GM19397 (cell line): ENCODE measurements at regions not wholly inside any gene's neighbourhood (a gene's known extent, or its start where the extent isn't known, plus 50 kb on each side); places are given as distances from the start of the nearest gene placed in this dataset.
"Not testable (repeated sequence)": the region's sequence is repeated elsewhere in the genome, so short reads cannot be mapped to it uniquely, and the experiment has no call there.

Source experiments
- ATAC-seq: cut with Tn5 transposase; IDR thresholded peaks from one replicate; pipeline ENCODE4 v1.9.1; 2021; ENCODE audit warnings: mild to moderate bottlenecking, moderate library complexity; ENCODE audit not compliant: unreplicated experiment

DNA sequence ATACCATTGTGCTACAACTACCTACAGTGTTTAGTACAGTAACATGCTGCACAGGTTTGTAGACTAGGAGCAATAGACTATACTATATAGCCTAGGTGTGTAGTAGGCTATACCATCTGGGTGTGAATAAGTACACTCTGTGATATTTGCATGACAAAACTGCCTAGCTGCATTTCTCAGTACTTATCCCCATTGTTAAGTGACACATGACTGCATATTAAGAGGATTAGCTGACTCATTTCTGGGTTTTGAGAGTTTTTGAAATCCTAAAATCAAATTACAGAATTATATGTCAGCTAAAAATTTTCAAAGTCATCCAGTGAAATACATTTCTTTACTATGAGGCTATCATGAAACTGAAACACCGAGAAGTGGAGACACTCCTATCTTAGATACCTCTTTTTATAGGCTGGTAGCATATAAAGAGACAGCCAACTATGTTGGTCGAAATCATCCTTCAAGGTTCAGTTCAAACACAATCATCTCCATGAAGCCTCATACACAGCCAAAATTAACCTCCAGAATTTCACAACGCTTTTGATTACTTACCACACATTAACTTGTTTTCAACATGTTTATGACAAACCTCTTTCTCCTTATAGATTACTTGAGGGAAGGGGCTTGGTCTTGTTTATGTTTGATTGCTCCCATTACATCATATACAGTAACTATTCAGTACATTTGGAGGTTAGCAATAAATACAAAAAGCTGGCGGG is 89.8 kb upstream of the ANK3 start:
- no peak for ATAC-seq

GRCh38 chr10:60476451-60476850 is 86.8 kb upstream of the ANK3 start:
- no peak for ATAC-seq

- ATAC-seq: no peak
Observed at GRCh38 chr10:60473557-60473956, 83.9 kb upstream of the ANK3 start.

- ATAC-seq: no peak
Observed at GRCh38 chr10:60470091-60470490, 80.4 kb upstream of the ANK3 start.

- ATAC-seq: not testable (repeated sequence)
Observed at GRCh38 chr10:60469147-60469546, 79.5 kb upstream of the ANK3 start.

- no peak for ATAC-seq
Observed at GRCh38 chr10:60467202-60467546, 77.5 kb upstream of the ANK3 start.

- ATAC-seq: no peak
Observed at GRCh38 chr10:60466267-60467201, 76.9 kb upstream of the ANK3 start.

DNA sequence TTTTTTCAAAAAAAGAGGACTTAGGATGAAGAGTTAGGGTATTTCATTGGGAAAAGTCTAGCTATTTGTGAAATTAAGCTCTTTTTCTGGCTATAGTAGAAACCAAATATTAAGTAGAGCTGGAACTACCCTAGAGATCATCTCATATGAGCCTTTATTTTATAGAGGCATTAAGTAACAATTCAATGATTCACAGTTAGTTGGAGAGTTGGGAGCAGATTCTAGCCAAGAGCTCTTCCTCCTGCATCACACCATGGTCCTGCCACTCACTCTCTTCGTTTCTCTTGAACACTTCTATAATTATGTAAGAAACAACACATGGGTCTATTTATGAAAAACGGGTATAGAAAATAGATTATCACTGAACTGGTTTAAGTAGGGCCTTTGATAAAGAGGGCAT is 76.1 kb upstream of the ANK3 start:
- ATAC-seq: no peak

DNA sequence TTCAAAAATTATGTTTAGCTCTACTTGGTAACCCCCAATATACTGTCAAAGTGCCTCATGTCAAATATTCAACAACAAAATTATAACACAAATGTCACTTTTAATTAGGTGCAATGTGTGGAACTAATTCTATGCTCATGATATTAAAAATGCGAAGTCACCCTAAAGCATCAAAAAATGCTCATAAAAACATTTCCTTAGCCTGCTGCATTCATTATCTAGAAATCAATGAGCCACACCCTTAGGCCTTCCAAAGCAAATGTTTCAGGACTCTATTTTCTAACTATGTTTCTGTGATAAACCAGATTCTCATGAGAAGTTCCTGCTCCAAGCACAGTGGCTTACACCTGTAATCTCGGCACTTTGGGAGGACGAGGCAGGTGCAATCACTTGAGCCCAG is 75.0 kb upstream of the ANK3 start:
- no peak for ATAC-seq

DNA sequence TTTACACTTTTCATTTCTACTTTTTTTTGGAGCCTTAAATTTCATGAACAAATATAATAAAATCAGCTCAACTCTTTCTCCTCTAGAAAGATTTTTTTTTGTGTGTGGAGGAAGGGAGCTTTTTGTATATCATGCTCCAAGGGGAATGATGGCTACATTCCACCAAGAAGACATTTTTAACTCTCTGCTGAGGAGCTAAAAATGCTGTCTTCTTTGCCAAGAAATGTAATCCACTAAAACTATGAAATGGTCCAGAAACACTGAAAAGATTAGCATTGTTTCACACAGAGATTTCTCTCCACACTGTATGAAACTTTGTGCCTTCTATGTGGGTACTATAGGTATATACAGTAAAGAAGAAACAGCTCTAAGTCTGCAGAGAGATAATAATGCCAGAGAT is 74.1 kb upstream of the ANK3 start:
- ATAC-seq: no peak

- ATAC-seq: no peak
Observed at GRCh38 chr10:60461688-60462087, 72.0 kb upstream of the ANK3 start.

DNA sequence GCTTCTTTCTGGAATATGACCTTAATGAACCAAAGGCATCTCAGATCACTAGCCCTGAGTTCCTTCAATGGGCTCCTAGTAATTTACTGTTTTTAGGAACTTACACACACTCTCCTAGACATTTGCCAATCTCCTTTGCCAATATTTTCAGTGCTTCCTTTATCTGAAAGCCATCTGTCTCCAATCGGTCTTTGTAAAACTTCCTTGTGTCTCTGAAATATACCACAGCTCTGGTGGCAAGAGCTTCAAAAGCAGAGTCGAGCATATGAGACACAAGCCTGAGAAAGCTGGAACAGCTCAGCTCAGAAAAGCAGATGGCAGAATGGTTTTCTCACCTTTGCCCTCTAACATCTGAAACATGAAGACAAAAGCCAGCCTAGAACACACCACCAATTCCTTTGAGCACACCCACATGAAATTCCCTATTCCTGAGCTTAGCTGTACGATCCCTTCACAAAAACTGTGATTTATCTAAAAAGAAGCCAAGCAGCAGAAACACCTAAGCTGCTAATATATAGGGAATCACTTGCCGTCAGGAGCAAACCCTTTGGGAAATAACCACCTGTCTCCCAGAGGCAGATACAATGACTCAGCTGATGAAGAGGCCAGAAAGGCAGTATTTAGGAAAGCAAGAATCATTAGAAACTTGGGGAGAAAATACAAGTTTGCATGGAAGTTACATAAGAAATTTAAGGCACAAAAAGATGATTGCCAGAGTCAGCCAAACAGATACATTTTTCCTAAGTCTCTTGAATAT is 70.2 kb upstream of the ANK3 start:
- ATAC-seq: no peak

- no peak for ATAC-seq
Observed at GRCh38 chr10:60456053-60456452, 66.4 kb upstream of the ANK3 start.

GRCh38 chr10:60454336-60454735 is 64.7 kb upstream of the ANK3 start:
- no peak for ATAC-seq

- no peak for ATAC-seq
Observed at GRCh38 chr10:60453036-60453435, 63.4 kb upstream of the ANK3 start.

- no peak for ATAC-seq
Observed at GRCh38 chr10:60450291-60450690, 60.6 kb upstream of the ANK3 start.

DNA sequence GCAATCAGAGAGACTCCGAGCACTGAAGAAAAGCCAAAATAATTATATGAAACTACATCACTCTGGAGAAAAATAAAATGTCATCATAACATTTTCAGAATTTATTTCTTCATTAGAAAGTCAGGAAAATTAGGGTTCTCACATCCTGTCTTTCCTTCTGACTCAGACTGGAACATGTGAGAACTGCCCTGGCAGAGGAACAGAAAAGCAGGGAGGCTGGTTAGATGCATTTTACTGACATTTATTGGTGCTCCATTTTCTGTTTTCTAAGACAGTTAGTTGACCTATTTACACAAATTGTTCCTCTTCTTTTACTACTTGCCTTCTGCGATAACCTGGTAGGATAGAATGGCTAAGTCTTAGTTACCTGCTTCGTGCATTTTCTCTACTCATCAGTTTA is 58.6 kb upstream of the ANK3 start:
- no peak for ATAC-seq

GRCh38 chr10:60446851-60447250 is 57.2 kb upstream of the ANK3 start:
- no peak for ATAC-seq

GRCh38 chr10:60446070-60446833 is 56.6 kb upstream of the ANK3 start:
- ATAC-seq: no peak

GRCh38 chr10:60444494-60445064 is 54.9 kb upstream of the ANK3 start:
- no peak for ATAC-seq

DNA sequence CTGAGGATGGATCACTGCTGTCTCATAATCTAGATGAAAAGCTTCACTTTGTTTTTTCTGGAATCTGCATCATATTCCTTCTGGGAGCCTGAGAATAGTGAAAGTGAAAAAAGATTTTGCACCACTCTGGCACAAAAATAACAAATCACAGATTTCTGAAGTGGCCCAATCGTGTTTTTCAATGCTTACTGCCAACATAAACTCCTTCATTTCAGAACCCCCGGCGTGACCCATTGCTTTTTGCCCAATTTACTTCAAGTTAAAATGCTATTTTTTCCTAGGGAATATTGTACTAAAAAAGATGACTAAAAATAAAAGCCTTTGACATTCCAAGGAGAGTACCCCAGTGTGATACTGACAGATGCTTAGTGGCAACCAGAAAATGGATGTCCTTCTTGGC is 53.7 kb upstream of the ANK3 start:
- ATAC-seq: no peak
